ENCODE measurements at regions not wholly inside any gene's neighbourhood (a gene's known extent, or its start where the extent isn't known, plus 50 kb on each side); places are given as distances from the start of the nearest gene placed in this dataset.

- TF ChIP-seq ARNT (IDR thresholded peaks at IDR 0.05): no peak
- no peak for TF ChIP-seq FOXM1 (IDR thresholded peaks at IDR 0.05; ENCODE audit: borderline replicate concordance)
- no peak for TF ChIP-seq SP1 (IDR thresholded peaks at IDR 0.05)
- TF ChIP-seq FOXK2 (IDR thresholded peaks at IDR 0.05): no peak
- TF ChIP-seq BHLHE40 (IDR thresholded peaks at IDR 0.05; ENCODE audit: borderline replicate concordance): no peak
- no peak for TF ChIP-seq SUZ12 (IDR thresholded peaks at IDR 0.05)
- TF ChIP-seq, protein P1, sequence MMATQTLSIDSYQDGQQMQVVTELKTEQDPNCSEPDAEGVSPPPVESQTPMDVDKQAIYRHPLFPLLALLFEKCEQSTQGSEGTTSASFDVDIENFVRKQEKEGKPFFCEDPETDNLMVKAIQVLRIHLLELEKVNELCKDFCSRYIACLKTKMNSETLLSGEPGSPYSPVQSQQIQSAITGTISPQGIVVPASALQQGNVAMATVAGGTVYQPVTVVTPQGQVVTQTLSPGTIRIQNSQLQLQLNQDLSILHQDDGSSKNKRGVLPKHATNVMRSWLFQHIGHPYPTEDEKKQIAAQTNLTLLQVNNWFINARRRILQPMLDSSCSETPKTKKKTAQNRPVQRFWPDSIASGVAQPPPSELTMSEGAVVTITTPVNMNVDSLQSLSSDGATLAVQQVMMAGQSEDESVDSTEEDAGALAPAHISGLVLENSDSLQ (IDR thresholded peaks at IDR 0.05): no peak
- no peak for TF ChIP-seq ZNF384 (IDR thresholded peaks at IDR 0.05)
- TF ChIP-seq LEF1 (IDR thresholded peaks at IDR 0.05; ENCODE audit: borderline replicate concordance): no peak
- no peak for TF ChIP-seq CTBP1 (IDR thresholded peaks at IDR 0.05; ENCODE audit: borderline replicate concordance)
- TF ChIP-seq ELF4 (IDR thresholded peaks at IDR 0.05): no peak
- no peak for TF ChIP-seq FOXA1 (IDR thresholded peaks at IDR 0.05)
- TF ChIP-seq NFRKB (IDR thresholded peaks at IDR 0.05): no peak
- TF ChIP-seq L3MBTL2 (conservative IDR thresholded peaks at IDR 0.05): no peak
- TF ChIP-seq HDGF (IDR thresholded peaks at IDR 0.05; ENCODE audit: borderline replicate concordance): no peak
- no peak for TF ChIP-seq TARDBP (IDR thresholded peaks at IDR 0.05)
- DNase-seq (ENCODE audit: extremely low spot score): no peak
- ChIA-PET POLR2A (no interaction called here), CTCF (no interaction called here)
Measured at GRCh38 chrX:721354-721753, 90.8 kb downstream of the SHOX start.

GRCh38 chrX:720825-721224, 90.2 kb downstream of the SHOX start:
- ChIA-PET CTCF (no interaction called here), POLR2A (no interaction called here)
- TF ChIP-seq L3MBTL2 (conservative IDR thresholded peaks at IDR 0.05) (no peak), BHLHE40 (IDR thresholded peaks at IDR 0.05; ENCODE audit: borderline replicate concordance) (no peak), FOXM1 (IDR thresholded peaks at IDR 0.05; ENCODE audit: borderline replicate concordance) (no peak), FOXA1 (IDR thresholded peaks at IDR 0.05) (no peak), NFRKB (IDR thresholded peaks at IDR 0.05) (no peak), LEF1 (IDR thresholded peaks at IDR 0.05; ENCODE audit: borderline replicate concordance) (no peak), CTBP1 (IDR thresholded peaks at IDR 0.05; ENCODE audit: borderline replicate concordance) (no peak), SUZ12 (IDR thresholded peaks at IDR 0.05) (no peak), ARNT (IDR thresholded peaks at IDR 0.05) (no peak), ZNF384 (IDR thresholded peaks at IDR 0.05) (no peak), ELF4 (IDR thresholded peaks at IDR 0.05) (no peak), FOXK2 (IDR thresholded peaks at IDR 0.05) (no peak), TARDBP (IDR thresholded peaks at IDR 0.05) (no peak), SP1 (IDR thresholded peaks at IDR 0.05) (no peak)
- TF ChIP-seq, protein P1 (IDR thresholded peaks at IDR 0.05): no peak
- no peak for DNase-seq (ENCODE audit: extremely low spot score)

- ChIA-PET POLR2A (no interaction called here), CTCF (no interaction called here)
- no peak for DNase-seq (ENCODE audit: extremely low spot score)
Measured at GRCh38 chrX:720250-720649, 89.7 kb downstream of the SHOX start.

GRCh38 chrX:716136-716535, 85.5 kb downstream of the SHOX start:
- ChIA-PET POLR2A (no interaction called here), CTCF (no interaction called here)
- TF ChIP-seq ZNF384 (IDR thresholded peaks at IDR 0.05) (no peak), FOXK2 (IDR thresholded peaks at IDR 0.05) (no peak), ELF4 (IDR thresholded peaks at IDR 0.05) (no peak), FOXA1 (IDR thresholded peaks at IDR 0.05) (no peak), CTBP1 (IDR thresholded peaks at IDR 0.05; ENCODE audit: borderline replicate concordance) (no peak), HDGF (IDR thresholded peaks at IDR 0.05; ENCODE audit: borderline replicate concordance) (no peak), ARNT (IDR thresholded peaks at IDR 0.05) (no peak), SP1 (IDR thresholded peaks at IDR 0.05) (no peak), NFRKB (IDR thresholded peaks at IDR 0.05) (no peak)
- TF ChIP-seq, protein P1 (IDR thresholded peaks at IDR 0.05): no peak
- DNase-seq (ENCODE audit: extremely low spot score): no peak

More at GRCh38 chrX:720250-720649, 89.7 kb downstream of the SHOX start:
- no peak for TF ChIP-seq SUZ12 (IDR thresholded peaks at IDR 0.05)

DNA sequence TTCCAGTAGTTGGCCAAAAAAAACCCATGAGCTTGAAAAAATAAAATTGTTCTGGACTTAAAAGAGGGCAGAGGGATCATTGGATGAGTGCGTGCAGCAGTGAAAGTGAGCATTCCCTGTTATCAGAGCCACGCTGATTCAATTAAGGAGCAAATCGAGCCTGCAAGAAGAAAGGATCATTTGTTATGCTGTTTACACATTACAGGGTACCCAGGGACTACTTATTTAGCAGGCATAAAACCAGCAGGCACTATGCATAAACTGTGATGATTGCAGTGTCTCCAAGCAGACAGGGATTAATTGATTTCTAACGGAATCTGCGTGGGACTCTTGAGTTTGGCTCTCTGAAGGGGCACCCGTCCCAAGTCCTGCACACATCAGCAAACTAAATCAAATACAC, 83.5 kb downstream of the SHOX start:
- TF ChIP-seq FOXM1 (IDR thresholded peaks at IDR 0.05; ENCODE audit: borderline replicate concordance) (no peak), HDGF (IDR thresholded peaks at IDR 0.05; ENCODE audit: borderline replicate concordance) (no peak), NFRKB (IDR thresholded peaks at IDR 0.05) (no peak), FOXK2 (IDR thresholded peaks at IDR 0.05) (no peak), ELF4 (IDR thresholded peaks at IDR 0.05) (no peak)
- TF ChIP-seq, protein P1 (IDR thresholded peaks at IDR 0.05): 0 out of 2 replicates have a peak, but pooled peaks have one; percentile 28
- POLR2A ChIA-PET: no interaction called here
- CTCF ChIA-PET: no interaction called here
- no peak for DNase-seq (ENCODE audit: extremely low spot score)
